Erythroblast (primary cell): ENCODE measurements at regions not wholly inside any gene's neighbourhood (a gene's known extent, or its start where the extent isn't known, plus 50 kb on each side); places are given as distances from the start of the nearest gene placed in this dataset.

Experiments used
- DNase-seq, 2 experiments: peaks; one replicate each; lab custom pipeline; 2025; lab: John Stamatoyannopoulos, UW
- GATA1 ChIP-seq: IDR thresholded peaks from 2 replicates; pipeline ENCODE4 v1.6.1; 2011; ENCODE audit warnings: low read depth, mild to moderate bottlenecking, control low read depth, low read length, moderate library complexity
- POLR2A ChIP-seq: IDR thresholded peaks from 2 replicates; pipeline ENCODE4 v1.6.1; 2011; ENCODE audit warnings: mild to moderate bottlenecking, low read length

DNA sequence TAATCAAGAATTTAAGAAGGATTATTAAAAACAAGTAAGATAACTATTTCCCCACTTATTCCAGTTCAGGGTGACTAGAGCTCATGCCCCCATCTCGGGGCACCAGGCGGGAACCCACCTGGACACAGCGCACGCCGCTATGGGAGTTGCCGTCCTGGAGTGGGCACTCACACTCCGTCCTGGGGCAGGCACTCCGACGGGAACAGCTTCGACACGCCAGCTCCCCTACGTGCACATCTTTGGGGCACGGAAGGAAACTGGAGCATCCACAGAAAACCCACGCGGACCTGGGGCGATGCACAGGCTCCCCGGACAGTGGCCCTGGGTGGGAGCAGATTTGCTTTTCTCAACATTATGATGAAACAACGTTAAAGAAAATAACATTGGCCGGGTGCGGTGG is 52.0 kb upstream of the GATA5 start:
- DNase-seq = no peak
- no peak for TF ChIP-seq POLR2A

- no peak for DNase-seq
- TF ChIP-seq GATA1 = no peak
- TF ChIP-seq POLR2A = no peak
Measured at GRCh38 chr20:62528983-62529891, 53.4 kb upstream of the GATA5 start.

DNA sequence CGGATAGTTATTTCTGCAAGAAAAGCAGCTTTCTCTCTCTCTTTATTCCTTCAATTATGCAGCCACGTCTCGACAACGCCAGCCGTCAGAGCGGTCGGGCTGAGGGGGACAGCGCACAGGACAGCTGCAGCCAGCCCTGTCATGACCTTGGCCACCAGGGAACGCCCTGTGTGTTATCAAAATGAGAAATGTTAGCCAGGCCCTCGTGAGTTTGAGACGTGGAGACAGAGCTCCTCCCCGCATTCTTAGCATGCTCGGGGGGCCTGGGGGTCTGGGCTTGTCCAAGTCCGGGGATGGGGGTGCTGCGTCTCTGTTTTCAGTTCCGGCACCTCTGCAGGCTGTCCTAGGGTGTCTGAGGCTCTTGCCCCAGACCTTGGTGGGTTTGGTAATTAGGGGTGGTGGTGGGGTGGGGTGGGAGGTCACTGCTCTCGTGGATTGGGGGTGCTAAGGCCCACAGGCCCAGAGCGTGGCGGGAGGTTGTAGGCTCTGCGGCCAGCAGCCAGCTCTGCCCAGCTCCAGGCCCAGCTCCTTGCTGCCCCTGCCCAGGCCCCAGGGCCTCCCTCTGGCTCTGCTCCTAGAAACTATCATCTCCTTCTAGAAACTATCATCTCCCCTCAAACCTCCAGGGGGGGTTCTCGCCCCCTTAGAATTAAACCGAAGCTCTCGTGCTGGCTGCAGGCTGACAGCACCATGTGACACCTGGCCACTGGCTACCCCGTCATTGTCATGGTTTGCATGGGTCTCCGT is 54.3 kb upstream of the GATA5 start:
- no peak for TF ChIP-seq POLR2A
- TF ChIP-seq GATA1 = no peak
- DNase-seq = peak; percentile 72 to 85

- DNase-seq = no peak
- TF ChIP-seq GATA1 = no peak
- TF ChIP-seq POLR2A = no peak
Measured at GRCh38 chr20:62530643-62531032, 54.8 kb upstream of the GATA5 start.

DNA sequence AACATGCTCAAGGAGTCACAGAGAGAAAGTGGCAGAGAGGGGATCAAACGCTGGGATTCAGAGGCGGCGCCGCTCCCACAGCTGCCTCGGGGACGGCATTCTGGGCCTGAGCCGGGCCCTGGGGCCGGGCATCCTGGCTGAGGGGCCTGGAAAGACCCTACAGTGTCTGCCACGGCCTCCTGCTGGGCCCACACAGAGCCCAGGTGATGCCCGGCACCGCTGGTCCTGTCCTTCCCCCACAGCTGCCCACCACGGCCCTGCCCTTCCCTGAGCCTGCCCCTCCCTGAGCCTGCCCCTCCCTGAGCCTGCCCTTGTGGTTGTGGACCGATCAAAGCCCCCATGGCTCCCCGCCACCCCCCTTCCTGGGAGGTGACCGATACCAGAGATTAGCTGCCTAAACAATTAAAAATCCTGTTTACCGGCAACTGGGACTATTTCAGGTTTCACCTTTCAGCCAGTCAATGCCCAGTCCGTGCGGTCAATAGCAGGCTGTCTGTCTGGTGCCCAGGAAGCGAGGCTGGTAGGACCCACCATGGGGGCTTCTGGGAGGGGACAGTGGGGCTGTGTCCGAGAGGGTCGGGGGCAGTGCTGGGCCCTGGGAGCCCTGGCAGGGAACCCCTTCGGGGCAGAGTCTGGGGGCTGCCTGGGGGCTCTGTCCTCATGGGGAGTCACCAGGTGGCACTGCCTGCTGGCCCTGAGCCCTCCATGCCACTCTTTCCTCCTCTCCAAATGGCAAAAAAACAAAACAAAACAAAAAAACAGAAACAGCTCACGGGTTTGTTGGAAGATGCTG is 55.4 kb upstream of the GATA5 start:
- TF ChIP-seq POLR2A (no peak), GATA1 (no peak)
- peak; percentile 21 to 35 for DNase-seq

DNA sequence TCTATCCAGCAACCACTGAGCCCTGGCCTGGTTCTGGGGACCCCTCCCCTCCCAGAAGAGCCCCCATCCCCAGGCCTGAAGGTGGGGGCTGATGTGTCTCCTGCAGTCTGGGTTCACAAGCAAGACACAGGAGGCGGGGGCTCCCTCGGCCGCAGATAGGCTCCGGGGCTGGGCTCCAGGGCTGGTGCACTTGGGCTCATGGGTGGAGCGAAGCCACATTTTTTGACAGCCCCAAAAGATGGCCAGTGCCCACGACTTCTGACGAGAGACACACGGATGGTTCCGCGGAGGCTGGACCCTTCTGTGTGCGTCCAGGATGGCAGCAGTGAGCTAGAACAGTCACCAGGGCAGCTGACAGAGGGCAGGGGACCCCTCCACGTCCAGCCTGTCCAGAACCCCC is 57.1 kb upstream of the GATA5 start:
- peak in 1 of 2 experiments; percentile 41 for DNase-seq
- TF ChIP-seq POLR2A = no peak
- no peak for TF ChIP-seq GATA1

- TF ChIP-seq GATA1 (peak; percentile 52), POLR2A (peak; percentile 78)
Measured at GRCh38 chr20:62533591-62534495, 58.0 kb upstream of the GATA5 start.

DNA sequence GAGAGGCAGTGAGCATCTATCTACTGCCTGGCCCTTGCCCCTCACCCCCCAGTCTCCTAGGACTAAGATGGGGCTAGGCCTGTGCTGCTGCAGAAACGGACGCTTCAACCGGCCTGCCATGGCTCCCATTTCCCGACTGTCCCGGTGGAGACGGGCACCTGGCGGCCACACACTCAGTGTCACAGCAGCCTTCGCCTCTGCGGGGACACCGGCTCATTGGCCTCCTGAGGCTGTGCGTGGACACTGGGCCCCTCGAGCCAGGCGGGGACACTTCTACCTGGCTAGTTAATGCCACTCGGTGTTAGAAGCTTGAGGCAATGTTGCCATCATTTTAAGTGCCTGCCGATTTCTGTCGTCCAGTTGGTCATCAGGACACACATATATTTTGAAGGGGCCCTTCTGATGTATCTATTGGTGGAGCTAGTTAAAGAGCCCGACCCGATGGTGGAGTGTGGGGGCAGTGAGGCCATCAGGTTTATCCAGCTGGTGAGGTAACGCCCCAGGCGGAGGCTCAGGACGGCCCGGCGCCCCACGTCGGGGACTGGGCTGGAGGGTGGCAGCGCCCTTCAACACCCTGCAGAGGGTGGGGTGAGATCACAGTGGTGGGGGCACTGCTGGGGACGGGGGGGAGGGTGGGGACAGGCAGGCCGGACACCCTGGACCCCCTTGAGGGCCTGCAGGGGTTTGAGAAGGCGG is 58.9 kb upstream of the GATA5 start:
- DNase-seq = peak; percentile 33 to 38
- no peak for TF ChIP-seq GATA1

More at GRCh38 chr20:62533591-62534495, 58.0 kb upstream of the GATA5 start:
- peak; percentile 94 for DNase-seq

- no peak for TF ChIP-seq GATA1
- no peak for TF ChIP-seq POLR2A
- DNase-seq = no peak
Measured at GRCh38 chr20:62535282-62535811, 59.6 kb upstream of the GATA5 start.

- DNase-seq = no peak
- no peak for TF ChIP-seq POLR2A
- no peak for TF ChIP-seq GATA1
Measured at GRCh38 chr20:62535964-62536363, 60.2 kb upstream of the GATA5 start.

GRCh38 chr20:62536871-62537401 is 61.1 kb upstream of the GATA5 start:
- TF ChIP-seq GATA1 = no peak
- TF ChIP-seq POLR2A = no peak
- DNase-seq = peak in 1 of 2 experiments; percentile 39
